Progenitor cell of endocrine pancreas (in vitro differentiated cells): ENCODE measurements at regions not wholly inside any gene's neighbourhood (a gene's known extent, or its start where the extent isn't known, plus 50 kb on each side); places are given as distances from the start of the nearest gene placed in this dataset.

Experiments
- DNase-seq: peaks from one replicate; pipeline ENCODE4 v3.0.0; 2021; ENCODE audit warnings: low spot score; ENCODE audit not compliant: unreplicated experiment
- H3K27ac Mint-ChIP-seq: 2 replicates; pipeline ENCODE4 v1.8.0; 2021; ENCODE audit warnings: mild to moderate bottlenecking, moderate library complexity, mixed read lengths
- H3K27me3 Mint-ChIP-seq: 2 replicates; pipeline ENCODE4 v1.8.0; 2021; ENCODE audit warnings: mixed read lengths
- H3K36me3 Mint-ChIP-seq: 2 replicates; pipeline ENCODE4 v1.8.0; 2022; ENCODE audit warnings: mixed read lengths; ENCODE audit not compliant: insufficient read depth
- H3K4me1 Mint-ChIP-seq: 2 replicates; pipeline ENCODE4 v1.8.0; 2021; ENCODE audit warnings: low read depth, mixed read lengths
- H3K4me3 Mint-ChIP-seq: 2 replicates; pipeline ENCODE4 v1.8.0; 2021; ENCODE audit warnings: low read depth, mild to moderate bottlenecking, moderate library complexity, mixed read lengths
- H3K9me3 Mint-ChIP-seq: 2 replicates; pipeline ENCODE4 v1.8.0; 2021; ENCODE audit warnings: low read depth, mixed read lengths
- CTCF ChIP-seq: fragments of 200-600 bp; sonication (generic); IDR thresholded peaks from one replicate; pipeline ENCODE4 v1.5.0; 2021; ENCODE audit warnings: antibody characterized with exemption, mild to moderate bottlenecking; ENCODE audit not compliant: unreplicated experiment

GRCh38 chr1:57916041-57916440 lies 492.2 kb upstream of the DAB1 start:
- Mint-ChIP-seq H3K27ac (no peak overlapping the region), H3K9me3 (no peaks in the 10 kb centered on the region), H3K27me3 (peaks cover 7% of the 10 kb centered on the region), H3K4me3 (no peak overlapping the region), H3K36me3 (no peaks in the 10 kb centered on the region), H3K4me1 (no peaks in the 10 kb centered on the region)
- TF ChIP-seq CTCF = no peak
- DNase-seq = no peak

GRCh38 chr1:57911427-57911826 lies 487.6 kb upstream of the DAB1 start:
- H3K4me1 Mint-ChIP-seq = no peaks in the 10 kb centered on the region
- H3K27me3 Mint-ChIP-seq = peaks cover 7% of the 10 kb centered on the region
- no peak overlapping the region for H3K27ac Mint-ChIP-seq
- H3K4me3 Mint-ChIP-seq = no peak overlapping the region
- H3K9me3 Mint-ChIP-seq = no peaks in the 10 kb centered on the region
- H3K36me3 Mint-ChIP-seq = no peaks in the 10 kb centered on the region
- no peak for TF ChIP-seq CTCF
- DNase-seq = no peak

- TF ChIP-seq CTCF = no peak
Measured at GRCh38 chr1:57910782-57911181, 486.9 kb upstream of the DAB1 start.

GRCh38 chr1:57910305-57910704 lies 486.4 kb upstream of the DAB1 start:
- TF ChIP-seq CTCF = no peak
- Mint-ChIP-seq H3K9me3 (no peaks in the 10 kb centered on the region), H3K4me3 (no peak overlapping the region), H3K27ac (no peak overlapping the region), H3K4me1 (no peaks in the 10 kb centered on the region), H3K27me3 (peaks cover 6% of the 10 kb centered on the region), H3K36me3 (no peaks in the 10 kb centered on the region)
- DNase-seq = no peak

More at GRCh38 chr1:57910782-57911181, 486.9 kb upstream of the DAB1 start:
- no peaks in the 10 kb centered on the region for H3K36me3 Mint-ChIP-seq
- H3K4me3 Mint-ChIP-seq = no peak overlapping the region
- H3K9me3 Mint-ChIP-seq = no peaks in the 10 kb centered on the region
- H3K27me3 Mint-ChIP-seq = peaks cover 7% of the 10 kb centered on the region
- no peaks in the 10 kb centered on the region for H3K4me1 Mint-ChIP-seq
- no peak for DNase-seq
- no peak overlapping the region for H3K27ac Mint-ChIP-seq

- H3K27me3 Mint-ChIP-seq = peaks cover 5% of the 10 kb centered on the region
- H3K4me1 Mint-ChIP-seq = no peaks in the 10 kb centered on the region
- TF ChIP-seq CTCF = no peak
- H3K27ac Mint-ChIP-seq = no peak overlapping the region
- no peak for DNase-seq
- no peaks in the 10 kb centered on the region for H3K36me3 Mint-ChIP-seq
- H3K4me3 Mint-ChIP-seq = no peak overlapping the region
- no peaks in the 10 kb centered on the region for H3K9me3 Mint-ChIP-seq
Measured at GRCh38 chr1:57908147-57908890, 484.5 kb upstream of the DAB1 start.
